ENCODE measurements at regions not wholly inside any gene's neighbourhood (a gene's known extent, or its start where the extent isn't known, plus 50 kb on each side); places are given as distances from the start of the nearest gene placed in this dataset.

DNA sequence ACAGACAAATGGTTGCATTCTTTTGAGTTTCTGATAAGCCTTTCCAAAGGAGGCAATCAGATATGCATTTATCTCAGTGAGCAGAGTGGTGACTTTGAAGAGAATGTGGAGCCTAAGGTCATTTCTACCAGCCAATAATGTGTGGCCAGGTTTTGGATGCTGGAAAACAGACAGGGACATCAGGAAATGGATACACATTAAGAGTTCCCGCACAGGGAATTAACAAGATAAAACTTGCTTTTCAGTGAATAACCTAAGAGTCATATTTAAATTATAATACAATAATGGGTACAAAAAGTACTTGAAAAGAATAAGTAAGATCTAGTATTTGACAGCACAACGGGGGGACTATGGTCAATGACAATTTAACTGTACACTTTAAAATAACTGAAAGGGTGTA lies 492.3 kb upstream of the FAM241A start:
- TF ChIP-seq REST (IDR thresholded peaks at IDR 0.05) (no peak), TAF1 (conservative IDR thresholded peaks at IDR 0.05) (no peak), RAD21 (IDR thresholded peaks at IDR 0.05) (no peak)
- TF ChIP-seq, protein P1, sequence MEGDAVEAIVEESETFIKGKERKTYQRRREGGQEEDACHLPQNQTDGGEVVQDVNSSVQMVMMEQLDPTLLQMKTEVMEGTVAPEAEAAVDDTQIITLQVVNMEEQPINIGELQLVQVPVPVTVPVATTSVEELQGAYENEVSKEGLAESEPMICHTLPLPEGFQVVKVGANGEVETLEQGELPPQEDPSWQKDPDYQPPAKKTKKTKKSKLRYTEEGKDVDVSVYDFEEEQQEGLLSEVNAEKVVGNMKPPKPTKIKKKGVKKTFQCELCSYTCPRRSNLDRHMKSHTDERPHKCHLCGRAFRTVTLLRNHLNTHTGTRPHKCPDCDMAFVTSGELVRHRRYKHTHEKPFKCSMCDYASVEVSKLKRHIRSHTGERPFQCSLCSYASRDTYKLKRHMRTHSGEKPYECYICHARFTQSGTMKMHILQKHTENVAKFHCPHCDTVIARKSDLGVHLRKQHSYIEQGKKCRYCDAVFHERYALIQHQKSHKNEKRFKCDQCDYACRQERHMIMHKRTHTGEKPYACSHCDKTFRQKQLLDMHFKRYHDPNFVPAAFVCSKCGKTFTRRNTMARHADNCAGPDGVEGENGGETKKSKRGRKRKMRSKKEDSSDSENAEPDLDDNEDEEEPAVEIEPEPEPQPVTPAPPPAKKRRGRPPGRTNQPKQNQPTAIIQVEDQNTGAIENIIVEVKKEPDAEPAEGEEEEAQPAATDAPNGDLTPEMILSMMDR (IDR thresholded peaks at IDR 0.05; ENCODE audit: low read depth, low read length, missing input control): no peak
- TF ChIP-seq, protein P2, sequence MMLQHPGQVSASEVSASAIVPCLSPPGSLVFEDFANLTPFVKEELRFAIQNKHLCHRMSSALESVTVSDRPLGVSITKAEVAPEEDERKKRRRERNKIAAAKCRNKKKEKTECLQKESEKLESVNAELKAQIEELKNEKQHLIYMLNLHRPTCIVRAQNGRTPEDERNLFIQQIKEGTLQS (IDR thresholded peaks at IDR 0.05): no peak

Measured in liver (tissue), 3 donors.